Mammary epithelial cell (primary cell): ENCODE measurements at regions not wholly inside any gene's neighbourhood (a gene's known extent, or its start where the extent isn't known, plus 50 kb on each side); places are given as distances from the start of the nearest gene placed in this dataset.

Experiments used
- EZH2 ChIP-seq: IDR thresholded peaks from 2 replicates; pipeline ENCODE4 v1.6.1; 2012; ENCODE audit warnings: low read length, inconsistent platforms, borderline replicate concordance
- TF ChIP-seq, protein P1 (sequence below), 2 donors: IDR thresholded peaks in 1 of 2; conservative IDR thresholded peaks in 1 of 2; 2 replicates each; pipeline ENCODE4 v1.5.1; 2011 to 2012; ENCODE audit warnings: inconsistent platforms in 2 of 2, low read length in 2 of 2, mild to moderate bottlenecking in 2 of 2, control low read depth in 1 of 2, low read depth in 1 of 2; ENCODE audit not compliant: insufficient read depth in 1 of 2; ENCODE audit errors: extremely low read depth in 1 of 2

DNA sequence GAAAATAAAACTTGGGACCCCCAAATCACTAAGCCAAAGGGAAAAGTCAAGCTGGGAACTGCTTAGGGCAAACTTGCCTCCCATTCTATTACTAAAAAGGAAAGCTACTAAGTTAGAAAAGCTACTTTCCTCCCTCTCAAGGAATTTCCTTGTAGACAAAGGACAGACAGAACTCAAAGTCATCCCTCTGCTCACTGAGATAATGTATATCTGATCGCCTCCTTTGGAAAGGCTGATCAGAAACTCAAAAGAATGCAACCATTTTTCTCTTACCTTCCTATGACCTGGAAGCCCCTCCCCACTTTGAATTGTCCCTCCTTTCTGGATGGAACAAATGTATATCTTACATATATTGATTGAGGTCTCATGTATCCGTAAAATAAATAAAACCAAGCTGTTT is 190.5 kb upstream of the DCN start:
- TF ChIP-seq, protein P1, sequence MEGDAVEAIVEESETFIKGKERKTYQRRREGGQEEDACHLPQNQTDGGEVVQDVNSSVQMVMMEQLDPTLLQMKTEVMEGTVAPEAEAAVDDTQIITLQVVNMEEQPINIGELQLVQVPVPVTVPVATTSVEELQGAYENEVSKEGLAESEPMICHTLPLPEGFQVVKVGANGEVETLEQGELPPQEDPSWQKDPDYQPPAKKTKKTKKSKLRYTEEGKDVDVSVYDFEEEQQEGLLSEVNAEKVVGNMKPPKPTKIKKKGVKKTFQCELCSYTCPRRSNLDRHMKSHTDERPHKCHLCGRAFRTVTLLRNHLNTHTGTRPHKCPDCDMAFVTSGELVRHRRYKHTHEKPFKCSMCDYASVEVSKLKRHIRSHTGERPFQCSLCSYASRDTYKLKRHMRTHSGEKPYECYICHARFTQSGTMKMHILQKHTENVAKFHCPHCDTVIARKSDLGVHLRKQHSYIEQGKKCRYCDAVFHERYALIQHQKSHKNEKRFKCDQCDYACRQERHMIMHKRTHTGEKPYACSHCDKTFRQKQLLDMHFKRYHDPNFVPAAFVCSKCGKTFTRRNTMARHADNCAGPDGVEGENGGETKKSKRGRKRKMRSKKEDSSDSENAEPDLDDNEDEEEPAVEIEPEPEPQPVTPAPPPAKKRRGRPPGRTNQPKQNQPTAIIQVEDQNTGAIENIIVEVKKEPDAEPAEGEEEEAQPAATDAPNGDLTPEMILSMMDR (conservative IDR thresholded peaks at IDR 0.05 in 1 of 2, IDR thresholded peaks at IDR 0.05 in 1 of 2; ENCODE audit: extremely low read depth in 1 of 2, insufficient read depth in 1 of 2, low read depth in 1 of 2, low read length in 2 of 2): no peak
- no peak for TF ChIP-seq EZH2
